ENCODE measurements at regions not wholly inside any gene's neighbourhood (a gene's known extent, or its start where the extent isn't known, plus 50 kb on each side); places are given as distances from the start of the nearest gene placed in this dataset.

DNA sequence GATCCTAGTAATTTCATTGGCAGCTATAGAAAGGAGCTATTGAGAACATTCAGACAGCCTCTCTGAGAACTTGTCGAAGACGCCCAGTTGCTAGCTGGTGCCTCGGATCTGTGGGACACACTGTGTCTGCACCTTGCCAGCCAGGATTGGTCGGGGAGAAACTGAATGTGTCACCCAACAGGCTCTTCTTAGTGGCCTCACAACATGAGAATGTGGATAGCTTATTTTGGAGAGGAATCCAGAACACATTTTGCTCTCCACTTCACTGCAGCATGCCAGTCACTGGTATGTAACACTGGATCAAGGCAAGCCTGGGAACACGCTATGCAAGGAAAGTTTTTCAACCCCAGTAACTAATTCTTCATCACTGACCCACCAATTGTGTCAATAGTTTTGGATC is 89.5 kb upstream of the TRPC3 start:
- CTCF ChIA-PET (ENCODE audit: partially characterized antibody): interaction anchor here (0.5 to 1.6 kb wide), 6 partner anchors 8 to 411 kb away, joined by 3 to 5 read pairs (median 3); no protein-coding TSS in a partner anchor
- no peaks in the 10 kb centered on the region for H3K79me2 ChIP-seq (ENCODE audit: control insufficient read depth in 1 of 2, insufficient read depth in 2 of 2, low read length in 2 of 2)
- no peak for TF ChIP-seq GABPA (IDR thresholded peaks at IDR 0.05; ENCODE audit: borderline replicate concordance, insufficient read depth, low read length)
- TF ChIP-seq TBP (IDR thresholded peaks at IDR 0.05; ENCODE audit: low read depth, low read length): no peak
- TF ChIP-seq RBBP5 (IDR thresholded peaks at IDR 0.05; ENCODE audit: borderline replicate concordance, low read depth, low read length): no peak
- no peak for TF ChIP-seq NANOG (IDR thresholded peaks at IDR 0.05; ENCODE audit: insufficient read depth, low read depth, low read length, poor library complexity, severe bottlenecking)
- TF ChIP-seq SRF (IDR thresholded peaks at IDR 0.05; ENCODE audit: low read depth, low read length): no peak
- TF ChIP-seq POU5F1 (IDR thresholded peaks at IDR 0.05; ENCODE audit: low read depth, low read length): no peak
- no peak for TF ChIP-seq FOSL1 (IDR thresholded peaks at IDR 0.05; ENCODE audit: insufficient read depth, low read depth, low read length)
- no peak for TF ChIP-seq TAF7 (optimal IDR thresholded peaks at IDR 0.05; ENCODE audit: borderline replicate concordance, low read depth, low read length)
- TF ChIP-seq, protein P1, sequence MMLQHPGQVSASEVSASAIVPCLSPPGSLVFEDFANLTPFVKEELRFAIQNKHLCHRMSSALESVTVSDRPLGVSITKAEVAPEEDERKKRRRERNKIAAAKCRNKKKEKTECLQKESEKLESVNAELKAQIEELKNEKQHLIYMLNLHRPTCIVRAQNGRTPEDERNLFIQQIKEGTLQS (IDR thresholded peaks at IDR 0.05; ENCODE audit: insufficient read depth, low read depth, low read length): no peak
- TF ChIP-seq SIX5 (IDR thresholded peaks at IDR 0.05; ENCODE audit: low read depth, low read length): no peak
- no peak for TF ChIP-seq CHD2 (IDR thresholded peaks at IDR 0.05; ENCODE audit: low read length)
- TF ChIP-seq, protein P2, sequence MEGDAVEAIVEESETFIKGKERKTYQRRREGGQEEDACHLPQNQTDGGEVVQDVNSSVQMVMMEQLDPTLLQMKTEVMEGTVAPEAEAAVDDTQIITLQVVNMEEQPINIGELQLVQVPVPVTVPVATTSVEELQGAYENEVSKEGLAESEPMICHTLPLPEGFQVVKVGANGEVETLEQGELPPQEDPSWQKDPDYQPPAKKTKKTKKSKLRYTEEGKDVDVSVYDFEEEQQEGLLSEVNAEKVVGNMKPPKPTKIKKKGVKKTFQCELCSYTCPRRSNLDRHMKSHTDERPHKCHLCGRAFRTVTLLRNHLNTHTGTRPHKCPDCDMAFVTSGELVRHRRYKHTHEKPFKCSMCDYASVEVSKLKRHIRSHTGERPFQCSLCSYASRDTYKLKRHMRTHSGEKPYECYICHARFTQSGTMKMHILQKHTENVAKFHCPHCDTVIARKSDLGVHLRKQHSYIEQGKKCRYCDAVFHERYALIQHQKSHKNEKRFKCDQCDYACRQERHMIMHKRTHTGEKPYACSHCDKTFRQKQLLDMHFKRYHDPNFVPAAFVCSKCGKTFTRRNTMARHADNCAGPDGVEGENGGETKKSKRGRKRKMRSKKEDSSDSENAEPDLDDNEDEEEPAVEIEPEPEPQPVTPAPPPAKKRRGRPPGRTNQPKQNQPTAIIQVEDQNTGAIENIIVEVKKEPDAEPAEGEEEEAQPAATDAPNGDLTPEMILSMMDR (IDR thresholded peaks at IDR 0.05; ENCODE audit: control extremely low read depth in 1 of 3, insufficient read depth in 1 of 3, low read depth in 1 of 3, low read length in 3 of 3): no peak

More for the DNA sequence above, 89.5 kb upstream of the TRPC3 start:
- Histone ChIP-seq H3K9me3 (ENCODE audit: insufficient read depth in 2 of 2, low read depth in 1 of 2, low read length in 1 of 2) (no peaks in the 10 kb centered on the region), H2BK15ac (ENCODE audit: low read length) (no peak overlapping the region), H3K9ac (replicated peaks in 1 of 4; ENCODE audit: extremely low read depth in 1 of 4, low read depth in 3 of 4, low read length in 3 of 4) (no peak overlapping the region), H3K4me3 (ENCODE audit: extremely low read depth in 1 of 4, insufficient read depth in 2 of 4, low read depth in 3 of 4, low read length in 4 of 4) (no peak overlapping the region), H3K4me2 (ENCODE audit: insufficient read depth in 1 of 2, low read depth in 2 of 2, low read length in 2 of 2) (no peak overlapping the region), H3K18ac (ENCODE audit: extremely low read depth, low read length) (no peak overlapping the region), H3K27ac (ENCODE audit: low read depth, low read length) (no peak overlapping the region), H3K36me3 (ENCODE audit: control insufficient read depth in 2 of 4, insufficient read depth in 4 of 4, low read length in 3 of 4) (no peaks in the 10 kb centered on the region), H2AFZ (ENCODE audit: low read length) (no peak overlapping the region), H4K8ac (ENCODE audit: extremely low read depth, insufficient read depth, low read length) (no peak overlapping the region), H4K20me1 (replicated peaks in 1 of 2; ENCODE audit: control insufficient read depth in 1 of 2, insufficient read depth in 2 of 2, low read length in 2 of 2) (no peaks in the 10 kb centered on the region), H2AK5ac (ENCODE audit: low read depth, low read length) (no peak overlapping the region), H4K91ac (replicated peaks; ENCODE audit: insufficient read length, low read length) (no peak overlapping the region), H3K27me3 (replicated peaks in 1 of 4; ENCODE audit: control insufficient read depth in 3 of 4, extremely low read depth in 1 of 4, insufficient read depth in 3 of 4, low read length in 3 of 4) (no peaks in the 10 kb centered on the region), H4K5ac (ENCODE audit: insufficient read length, low read depth, low read length) (no peak overlapping the region), H2BK5ac (ENCODE audit: low read depth, low read length) (no peak overlapping the region), H2BK120ac (replicated peaks; ENCODE audit: low read depth, low read length) (no peak overlapping the region), H3K4me1 (replicated peaks in 1 of 4; ENCODE audit: control insufficient read depth in 3 of 4, insufficient read depth in 4 of 4, low read length in 3 of 4) (no peaks in the 10 kb centered on the region), H3K23me2 (ENCODE audit: low read depth, low read length) (no peaks in the 10 kb centered on the region), H3K56ac (replicated peaks; ENCODE audit: insufficient read length, low read depth, low read length) (no peak overlapping the region), H3K23ac (ENCODE audit: insufficient read length) (no peak overlapping the region), H2BK20ac (ENCODE audit: low read length) (no peak overlapping the region), H3K4ac (replicated peaks; ENCODE audit: insufficient read length, low read depth, low read length) (no peak overlapping the region), H2BK12ac (ENCODE audit: low read depth, low read length) (no peak overlapping the region), H3K79me1 (ENCODE audit: low read depth, low read length) (no peaks in the 10 kb centered on the region), H3K14ac (ENCODE audit: insufficient read length) (no peak overlapping the region)
- 87% methylated on average over 5 of the region's 5 CpGs; no CpG with 5 or more reads in 1 of the 2 experiments for WGBS, 2 experiments (ENCODE audit: extremely low coverage in 1 of 2, insufficient coverage in 1 of 2, insufficient read length in 1 of 2, insufficient replicate concordance in 2 of 2, low coverage in 1 of 2, low lambda C conversion rate in 2 of 2, missing lambda C conversion rate in 1 of 2)
- POLR2A ChIA-PET (ENCODE audit: partially characterized antibody): no interaction called here
- no peak for FAIRE-seq
- no peak for DNase-seq (ENCODE audit: low read depth in 1 of 2, low spot score in 2 of 2)

Data from H1 (cell line).